GM12864 (cell line): ENCODE measurements at regions not wholly inside any gene's neighbourhood (a gene's known extent, or its start where the extent isn't known, plus 50 kb on each side); places are given as distances from the start of the nearest gene placed in this dataset.

ENCODE experiments used
- DNase-seq: peaks from one replicate; pipeline ENCODE4 v3.0.0-alpha.2; 2011; ENCODE audit warnings: low read depth
- H3K4me3 ChIP-seq: 2 replicates; pipeline ENCODE4 v1.5.1; 2011; ENCODE audit warnings: mild to moderate bottlenecking, low read depth, low read length, control low read depth
- CTCF ChIP-seq: IDR thresholded peaks from 2 replicates; pipeline ENCODE4 v1.5.1; 2011; ENCODE audit warnings: low read depth, mild to moderate bottlenecking, moderate library complexity, low read length, control low read depth, inconsistent platforms; ENCODE audit errors: missing control alignments

GRCh38 chrX:42565739-42566138, 212.2 kb downstream of the PPP1R2C start:
- no peak overlapping the region for H3K4me3 ChIP-seq
- no peak for DNase-seq
- TF ChIP-seq CTCF: no peak

- no peak for DNase-seq
- H3K4me3 ChIP-seq: no peak overlapping the region
- no peak for TF ChIP-seq CTCF
Observed at GRCh38 chrX:42546800-42547199, 231.2 kb downstream of the PPP1R2C start.

DNA sequence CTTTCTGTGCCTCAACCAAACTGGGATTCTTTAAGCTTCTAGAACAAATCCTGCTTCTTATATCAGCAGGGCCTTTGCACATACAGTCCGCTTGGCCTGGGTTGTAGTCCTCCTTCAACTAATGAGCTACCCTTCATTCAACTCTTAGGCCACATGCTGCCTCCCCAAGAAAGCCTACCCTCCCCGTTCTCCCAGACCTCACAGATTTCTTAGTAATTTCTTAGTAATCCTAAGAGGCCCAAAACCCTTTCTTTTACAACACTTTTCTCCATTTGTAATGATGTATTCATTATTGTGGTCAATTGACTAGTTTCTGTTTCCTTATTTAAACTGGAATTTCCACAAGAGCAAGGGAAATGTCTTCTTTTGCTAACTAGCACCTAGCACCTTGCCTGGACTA, 233.1 kb downstream of the PPP1R2C start:
- DNase-seq: no peak
- no peak for TF ChIP-seq CTCF
- no peak overlapping the region for H3K4me3 ChIP-seq

- no peak overlapping the region for H3K4me3 ChIP-seq
- DNase-seq: no peak
- no peak for TF ChIP-seq CTCF
Observed at GRCh38 chrX:42541554-42541953, 236.4 kb downstream of the PPP1R2C start.

DNA sequence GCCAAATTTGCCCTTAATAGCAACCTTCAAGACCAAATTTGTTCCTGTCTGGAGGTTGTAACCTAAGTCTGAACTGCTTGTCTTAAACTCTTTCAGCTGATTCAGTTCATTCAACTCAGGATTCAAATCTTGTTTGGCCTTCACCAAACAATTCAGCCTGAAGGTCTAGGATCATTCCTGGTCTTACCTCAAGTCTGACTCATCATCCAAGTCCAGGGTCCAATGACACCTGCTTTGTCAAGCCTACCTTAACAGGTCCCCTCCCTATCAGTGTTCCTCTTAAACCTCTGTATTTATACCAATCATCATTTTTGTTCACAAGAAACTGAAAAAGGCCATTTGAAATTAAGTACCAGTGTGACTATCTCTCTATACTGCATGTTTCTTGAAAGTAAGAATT, 237.8 kb downstream of the PPP1R2C start:
- no peak for TF ChIP-seq CTCF
- H3K4me3 ChIP-seq: no peak overlapping the region
- no peak for DNase-seq

- DNase-seq: no peak
- no peak for TF ChIP-seq CTCF
- H3K4me3 ChIP-seq: no peak overlapping the region
Observed at GRCh38 chrX:42538405-42538804, 239.6 kb downstream of the PPP1R2C start.

- no peak for TF ChIP-seq CTCF
- no peak overlapping the region for H3K4me3 ChIP-seq
- no peak for DNase-seq
Observed at GRCh38 chrX:42536286-42536685, 241.7 kb downstream of the PPP1R2C start.
